ENCODE measurements at regions not wholly inside any gene's neighbourhood (a gene's known extent, or its start where the extent isn't known, plus 50 kb on each side); places are given as distances from the start of the nearest gene placed in this dataset.

GRCh38 chrY:8151561-8151960, 1185.7 kb upstream of the TSPY4 start:
- no peaks in the 10 kb centered on the region for H3K27me3 ChIP-seq
- H3K4me3 ChIP-seq: no peak overlapping the region
- no peaks in the 10 kb centered on the region for H3K4me1 ChIP-seq (ENCODE audit: low read depth)
- TF ChIP-seq CTCF (IDR thresholded peaks at IDR 0.05; ENCODE audit: low read depth, low read length): no peak
- no peak overlapping the region for H3K27ac ChIP-seq
- no peak for DNase-seq (ENCODE audit: low read depth in 1 of 2, low spot score in 1 of 2)
- no peaks in the 10 kb centered on the region for H3K9me3 ChIP-seq (ENCODE audit: low read depth)
- no peaks in the 10 kb centered on the region for H3K36me3 ChIP-seq

GRCh38 chrY:8128578-8128977, 1208.7 kb upstream of the TSPY4 start:
- DNase-seq (ENCODE audit: low read depth in 1 of 2, low spot score in 1 of 2): no peak
- H3K9me3 ChIP-seq (ENCODE audit: low read depth): no peaks in the 10 kb centered on the region
- no peaks in the 10 kb centered on the region for H3K27me3 ChIP-seq
- H3K4me3 ChIP-seq: no peak overlapping the region
- TF ChIP-seq CTCF (IDR thresholded peaks at IDR 0.05; ENCODE audit: low read depth, low read length): no peak
- H3K27ac ChIP-seq: no peak overlapping the region
- no peaks in the 10 kb centered on the region for H3K36me3 ChIP-seq
- no peaks in the 10 kb centered on the region for H3K4me1 ChIP-seq (ENCODE audit: low read depth)

GRCh38 chrY:8125907-8126571, 1211.2 kb upstream of the TSPY4 start:
- no peaks in the 10 kb centered on the region for H3K4me1 ChIP-seq (ENCODE audit: low read depth)
- no peak for TF ChIP-seq CTCF (IDR thresholded peaks at IDR 0.05; ENCODE audit: low read depth, low read length)
- no peaks in the 10 kb centered on the region for H3K36me3 ChIP-seq
- H3K4me3 ChIP-seq: no peak overlapping the region
- H3K9me3 ChIP-seq (ENCODE audit: low read depth): no peaks in the 10 kb centered on the region
- H3K27ac ChIP-seq: no peak overlapping the region
- DNase-seq (ENCODE audit: low read depth in 1 of 2, low spot score in 1 of 2): peak in 1 of 2 donors; percentile 44
- H3K27me3 ChIP-seq: no peaks in the 10 kb centered on the region

GRCh38 chrY:8121825-8122224, 1210.3 kb upstream of the AMELY start:
- no peak overlapping the region for H3K4me3 ChIP-seq
- no peak overlapping the region for H3K27ac ChIP-seq
- H3K36me3 ChIP-seq: no peaks in the 10 kb centered on the region
- DNase-seq (ENCODE audit: low read depth in 1 of 2, low spot score in 1 of 2): no peak
- TF ChIP-seq CTCF (IDR thresholded peaks at IDR 0.05; ENCODE audit: low read depth, low read length): no peak
- H3K27me3 ChIP-seq: no peaks in the 10 kb centered on the region
- H3K4me1 ChIP-seq (ENCODE audit: low read depth): no peaks in the 10 kb centered on the region
- no peaks in the 10 kb centered on the region for H3K9me3 ChIP-seq (ENCODE audit: low read depth)

- no peak overlapping the region for H3K27ac ChIP-seq
- no peak for DNase-seq (ENCODE audit: low read depth in 1 of 2, low spot score in 1 of 2)
- H3K9me3 ChIP-seq (ENCODE audit: low read depth): no peaks in the 10 kb centered on the region
- H3K27me3 ChIP-seq: no peaks in the 10 kb centered on the region
- no peak for TF ChIP-seq CTCF (IDR thresholded peaks at IDR 0.05; ENCODE audit: low read depth, low read length)
- no peaks in the 10 kb centered on the region for H3K36me3 ChIP-seq
- no peaks in the 10 kb centered on the region for H3K4me1 ChIP-seq (ENCODE audit: low read depth)
- H3K4me3 ChIP-seq: no peak overlapping the region
Observed at GRCh38 chrY:8094429-8094828, 1182.9 kb upstream of the AMELY start.

Data from cardiac muscle cell (in vitro differentiated cells and primary cell).